ENCODE measurements at regions not wholly inside any gene's neighbourhood (a gene's known extent, or its start where the extent isn't known, plus 50 kb on each side); places are given as distances from the start of the nearest gene placed in this dataset.

- TF ChIP-seq POLR2A (IDR thresholded peaks at IDR 0.05) = no peak
- TF ChIP-seq CTCF (IDR thresholded peaks at IDR 0.05 in 8 of 11, conservative IDR thresholded peaks at IDR 0.05 in 3 of 11) = no peak
- TF ChIP-seq POLR2AphosphoS5 (IDR thresholded peaks at IDR 0.05) = no peak
These were observed 321.9 kb downstream of the ACTR3B start for GRCh38 chr7:153081496-153081895.

Measured in spleen (tissue), 7 donors.